SK-N-SH (cell line): ENCODE measurements at regions not wholly inside any gene's neighbourhood (a gene's known extent, or its start where the extent isn't known, plus 50 kb on each side); places are given as distances from the start of the nearest gene placed in this dataset.

Experiments used
- CTCF ChIP-seq: fragments of 200-600 bp; sonication (generic); IDR thresholded peaks from 2 replicates; pipeline ENCODE4 v1.6.1; 2017; ENCODE audit warnings: antibody characterized with exemption, mild to moderate bottlenecking, moderate library complexity
- REST ChIP-seq: IDR thresholded peaks from 2 replicates; pipeline ENCODE4 v1.6.1; 2012; ENCODE audit warnings: mild to moderate bottlenecking, low read depth, low read length, moderate library complexity

- TF ChIP-seq CTCF, result no peak
- TF ChIP-seq REST, result no peak
Observed at GRCh38 chr6:12567682-12568081, 148.9 kb upstream of the PHACTR1 start.
